ENCODE measurements at regions not wholly inside any gene's neighbourhood (a gene's known extent, or its start where the extent isn't known, plus 50 kb on each side); places are given as distances from the start of the nearest gene placed in this dataset.
"Not testable (repeated sequence)": the region's sequence is repeated elsewhere in the genome, so short reads cannot be mapped to it uniquely, and the experiment has no call there.

DNA sequence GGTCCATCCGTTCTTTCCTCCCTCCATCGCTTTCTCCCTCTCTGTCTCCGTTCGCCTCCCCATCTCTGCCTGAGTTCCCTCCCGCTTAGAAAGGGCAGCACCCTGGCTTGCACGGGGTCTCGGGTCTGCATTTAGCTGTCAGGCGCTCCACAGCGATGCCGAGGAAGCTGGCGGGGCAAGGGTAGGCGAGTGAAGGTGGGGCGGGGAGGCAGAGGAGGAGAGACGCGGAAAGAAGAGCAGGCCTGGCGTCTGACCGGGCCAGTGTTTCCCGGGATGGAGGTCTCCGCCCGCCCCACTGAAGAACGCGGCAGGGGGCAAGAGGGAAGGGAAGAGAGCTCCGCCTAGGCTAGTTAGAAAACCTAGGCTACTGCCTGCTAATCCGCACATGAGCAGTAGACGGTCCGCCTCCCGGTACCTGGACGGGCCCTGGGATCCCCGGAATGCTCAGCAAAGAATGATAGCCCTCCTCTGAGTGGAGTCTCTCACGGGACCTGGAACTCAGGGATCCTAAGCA, 3922.5 kb upstream of the OR11H1 start:
- WGBS (ENCODE audit: missing lambda C conversion rate): 52% methylated on average over 30 of the region's 30 CpGs
- POLR2A ChIA-PET: no interaction called here
- Histone ChIP-seq H3K4me1 (no peaks in the 10 kb centered on the region), H3K27ac (no peak overlapping the region), H3K4me3 (no peak overlapping the region), H3K4me2 (no peak overlapping the region), H3K9me3 (no peaks in the 10 kb centered on the region)
- DNase-seq (ENCODE audit: low read depth in 1 of 2, low spot score in 1 of 2): no peak
- CTCF ChIA-PET: no interaction called here
- ATAC-seq: no peak
- no peak for FAIRE-seq
- TF ChIP-seq CHD2 (IDR thresholded peaks at IDR 0.05; ENCODE audit: low read length, partially characterized antibody): no peak
- TF ChIP-seq BHLHE40 (IDR thresholded peaks at IDR 0.05; ENCODE audit: low read depth, low read length): no peak
- no peak for TF ChIP-seq RCOR1 (IDR thresholded peaks at IDR 0.05; ENCODE audit: low read depth, low read length)
- TF ChIP-seq RFX5 (IDR thresholded peaks at IDR 0.05): no peak
- TF ChIP-seq RAD21 (conservative IDR thresholded peaks at IDR 0.05 in 1 of 2, IDR thresholded peaks at IDR 0.05 in 1 of 2): no peak
- no peak for TF ChIP-seq REST (IDR thresholded peaks at IDR 0.05)

- H3K4me1 ChIP-seq; ATAC-seq; FAIRE-seq; POLR2A ChIA-PET; CTCF ChIA-PET; H3K9me3 ChIP-seq; H3K4me3 ChIP-seq; H3K27ac ChIP-seq; H3K4me2 ChIP-seq; DNase-seq (ENCODE audit: low read depth in 1 of 2, low spot score in 1 of 2): not testable (repeated sequence)
- 40% methylated on average over 30 of the region's 42 CpGs for WGBS (ENCODE audit: missing lambda C conversion rate)
Observed at GRCh38 chr22:11606047-11607000, 3921.7 kb upstream of the OR11H1 start.

DNA sequence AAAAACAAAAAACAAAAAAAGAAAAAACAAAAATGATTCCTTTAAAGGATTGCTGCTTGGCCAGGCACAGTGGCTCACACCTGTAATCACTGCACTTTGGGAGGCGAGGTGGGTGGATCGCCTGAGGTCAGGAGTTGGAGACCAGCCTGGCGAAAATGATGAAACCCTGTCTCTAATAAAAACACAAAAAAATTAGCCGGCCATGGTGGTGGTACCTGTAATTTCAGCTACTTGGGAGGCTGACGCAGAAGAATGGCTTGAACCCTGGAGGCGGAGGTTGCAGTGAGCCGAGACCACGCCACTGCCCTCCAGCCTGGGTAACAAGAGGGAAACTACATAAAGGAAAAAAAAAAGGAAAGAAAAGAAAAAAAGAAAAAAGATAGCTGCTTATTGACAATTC, 3920.8 kb upstream of the OR11H1 start:
- H3K9me3 ChIP-seq; FAIRE-seq; H3K27ac ChIP-seq; CTCF ChIA-PET; POLR2A ChIA-PET; ATAC-seq; H3K4me2 ChIP-seq; H3K4me1 ChIP-seq; DNase-seq (ENCODE audit: low read depth in 1 of 2, low spot score in 1 of 2); H3K4me3 ChIP-seq: not testable (repeated sequence)
- WGBS (ENCODE audit: missing lambda C conversion rate): 11% methylated on average over 8 of the region's 8 CpGs

GRCh38 chr22:11608486-11608885, 3919.5 kb upstream of the OR11H1 start:
- CTCF ChIA-PET; H3K4me2 ChIP-seq; H3K4me3 ChIP-seq; DNase-seq (ENCODE audit: low read depth in 1 of 2, low spot score in 1 of 2); H3K9me3 ChIP-seq; FAIRE-seq; ATAC-seq; H3K4me1 ChIP-seq; POLR2A ChIA-PET; H3K27ac ChIP-seq: not testable (repeated sequence)
- 2% methylated on average over 5 of the region's 5 CpGs for WGBS (ENCODE audit: missing lambda C conversion rate)

DNA sequence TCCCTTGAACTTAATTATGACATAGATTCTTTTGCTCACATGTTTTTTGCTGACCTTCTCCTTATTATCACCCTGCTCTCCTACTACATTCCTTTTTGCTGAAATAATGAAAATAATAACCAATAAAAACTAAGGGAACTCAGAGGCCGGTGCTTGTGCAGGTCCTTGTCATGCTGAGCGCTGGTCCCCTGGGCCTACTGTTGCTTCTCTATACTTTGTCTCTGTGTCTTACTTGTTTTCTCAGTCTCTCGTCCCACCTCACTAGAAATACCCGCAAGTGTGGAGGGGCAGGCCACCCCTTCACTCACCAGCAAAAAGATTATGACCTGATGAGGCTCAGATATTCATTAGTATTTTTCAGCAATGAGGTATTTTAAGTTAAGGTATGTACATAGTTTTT, 3918.8 kb upstream of the OR11H1 start:
- H3K27ac ChIP-seq; H3K4me3 ChIP-seq; CTCF ChIA-PET; H3K4me2 ChIP-seq; POLR2A ChIA-PET; ATAC-seq; DNase-seq (ENCODE audit: low read depth in 1 of 2, low spot score in 1 of 2); FAIRE-seq; H3K4me1 ChIP-seq; H3K9me3 ChIP-seq: not testable (repeated sequence)
- WGBS (ENCODE audit: missing lambda C conversion rate): 30% methylated on average over 4 of the region's 4 CpGs

DNA sequence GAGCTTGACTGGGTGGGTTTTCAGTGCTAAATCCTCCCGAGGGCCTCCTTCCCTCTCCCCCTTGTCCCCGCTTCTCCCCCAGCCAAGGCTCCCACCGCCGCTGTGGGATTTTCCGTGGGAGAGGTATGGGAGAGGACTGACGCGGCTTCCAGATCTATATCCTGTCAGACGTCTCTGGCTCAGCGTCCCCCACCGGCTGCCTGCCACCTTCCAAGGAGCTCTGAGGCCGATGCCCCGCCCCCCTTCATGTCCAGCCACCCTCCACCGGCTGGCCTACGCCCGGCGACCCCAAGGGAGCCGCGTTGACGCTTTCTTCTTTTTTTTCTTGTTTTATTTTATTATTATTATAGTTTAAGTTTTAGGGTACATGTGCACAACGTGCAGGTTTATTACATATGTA, 3916.7 kb upstream of the OR11H1 start:
- H3K9me3 ChIP-seq; FAIRE-seq; DNase-seq (ENCODE audit: low read depth in 1 of 2, low spot score in 1 of 2); ATAC-seq; H3K27ac ChIP-seq; H3K4me3 ChIP-seq; POLR2A ChIA-PET; H3K4me1 ChIP-seq; H3K4me2 ChIP-seq; CTCF ChIA-PET: not testable (repeated sequence)
- 50% methylated on average over 20 of the region's 20 CpGs for WGBS (ENCODE audit: missing lambda C conversion rate)

GRCh38 chr22:11611876-11612275, 3916.1 kb upstream of the OR11H1 start:
- DNase-seq (ENCODE audit: low read depth in 1 of 2, low spot score in 1 of 2); POLR2A ChIA-PET; H3K4me3 ChIP-seq; H3K27ac ChIP-seq; H3K4me2 ChIP-seq; FAIRE-seq; H3K4me1 ChIP-seq; H3K9me3 ChIP-seq; CTCF ChIA-PET; ATAC-seq: not testable (repeated sequence)
- 55% methylated on average over 7 of the region's 7 CpGs for WGBS (ENCODE audit: missing lambda C conversion rate)

DNA sequence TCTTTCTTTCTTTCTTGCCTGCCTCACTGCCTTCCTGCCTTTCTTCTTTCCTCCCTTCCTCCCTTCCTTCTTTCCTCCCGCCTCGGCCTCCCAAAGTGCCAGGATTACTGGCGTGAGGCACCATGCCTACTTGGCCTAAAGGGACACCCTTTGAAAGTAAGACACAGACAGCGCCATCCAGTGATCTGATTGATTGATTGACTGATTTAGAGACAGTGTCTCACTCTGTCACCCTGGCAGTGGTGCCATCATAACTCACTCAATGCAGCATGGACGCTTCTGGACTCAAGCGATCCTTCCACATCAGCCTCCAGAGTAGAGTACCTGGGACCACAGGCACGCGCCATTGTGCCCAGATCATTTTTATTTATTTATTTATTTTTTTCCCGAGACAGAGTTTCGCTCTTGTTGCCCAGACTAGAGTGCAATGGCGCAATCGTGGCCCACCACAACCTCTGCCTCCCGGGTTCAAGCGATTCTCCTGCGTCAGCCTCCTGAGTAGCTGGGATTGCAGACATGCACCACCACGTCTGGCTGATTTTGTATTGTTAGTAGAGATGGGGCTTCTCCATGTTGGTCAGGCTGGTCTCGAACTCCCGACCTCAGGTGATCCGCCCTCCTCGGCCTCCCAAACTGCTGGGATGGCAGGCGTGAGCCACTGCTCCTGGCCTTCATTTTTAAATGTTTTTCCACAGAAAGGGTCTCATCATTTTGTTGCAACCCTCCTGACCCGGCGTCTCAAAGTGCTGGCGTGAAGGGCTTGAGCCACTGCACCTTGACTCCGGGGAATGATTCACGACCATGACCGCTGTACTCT, 3914.7 kb upstream of the OR11H1 start:
- 51% methylated on average over 27 of the region's 27 CpGs for WGBS (ENCODE audit: missing lambda C conversion rate)
- POLR2A ChIA-PET; DNase-seq (ENCODE audit: low read depth in 1 of 2, low spot score in 1 of 2); FAIRE-seq; CTCF ChIA-PET; H3K4me2 ChIP-seq; H3K9me3 ChIP-seq; ATAC-seq; H3K4me1 ChIP-seq; H3K4me3 ChIP-seq; H3K27ac ChIP-seq: not testable (repeated sequence)
